ENCODE measurements at regions not wholly inside any gene's neighbourhood (a gene's known extent, or its start where the extent isn't known, plus 50 kb on each side); places are given as distances from the start of the nearest gene placed in this dataset.

GRCh38 chr5:107293541-107294210 is 377.1 kb downstream of the EFNA5 start:
- no peak for ATAC-seq
- WGBS, 2 donors, result 41 to 51% methylated on average over 8 of the region's 8 CpGs
- no peaks in the 10 kb centered on the region for H3K27me3 ChIP-seq
- peaks cover 0 to 15% (median 8%) of the 10 kb centered on the region in 9 donors for H3K4me1 ChIP-seq
- H3K9me3 ChIP-seq, result no peaks in the 10 kb centered on the region
- no peak for TF ChIP-seq CTCF (IDR thresholded peaks at IDR 0.05)
- no peaks in the 10 kb centered on the region for H3K36me3 ChIP-seq
- H3K4me3 ChIP-seq, result no peak overlapping the region
- no peak for DNase-seq
- no peak overlapping the region for H3K27ac ChIP-seq
- intact Hi-C loops (cut with DNase I), result no loop called here

- no peak for ATAC-seq
- H3K27me3 ChIP-seq, result no peaks in the 10 kb centered on the region
- peaks cover 0 to 15% (median 8%) of the 10 kb centered on the region in 9 donors for H3K4me1 ChIP-seq
- H3K9me3 ChIP-seq, result no peaks in the 10 kb centered on the region
- no peaks in the 10 kb centered on the region for H3K36me3 ChIP-seq
- no peak for DNase-seq
- no peak overlapping the region for H3K4me3 ChIP-seq
- no peak for TF ChIP-seq CTCF (IDR thresholded peaks at IDR 0.05)
- 85 to 90% methylated on average over 4 of the region's 4 CpGs for WGBS, 2 donors
- intact Hi-C loops (cut with DNase I), result no loop called here
- no peak overlapping the region for H3K27ac ChIP-seq
Measured at GRCh38 chr5:107291866-107292265, 378.9 kb downstream of the EFNA5 start.

GRCh38 chr5:107290780-107291398 is 379.8 kb downstream of the EFNA5 start:
- no peaks in the 10 kb centered on the region for H3K27me3 ChIP-seq
- intact Hi-C loops (cut with DNase I), result no loop called here
- no peaks in the 10 kb centered on the region for H3K36me3 ChIP-seq
- H3K27ac ChIP-seq, result no peak overlapping the region
- 74 to 85% methylated on average over 6 of the region's 6 CpGs for WGBS, 2 donors
- no peak for TF ChIP-seq CTCF (IDR thresholded peaks at IDR 0.05)
- H3K4me3 ChIP-seq, result no peak overlapping the region
- no peak for DNase-seq
- no peaks in the 10 kb centered on the region for H3K9me3 ChIP-seq
- peaks cover 0 to 15% (median 8%) of the 10 kb centered on the region in 9 donors for H3K4me1 ChIP-seq
- no peak for ATAC-seq

GRCh38 chr5:107289030-107289714 is 381.6 kb downstream of the EFNA5 start:
- Histone ChIP-seq H3K4me3 (no peak overlapping the region), H3K27me3 (no peaks in the 10 kb centered on the region), H3K4me1 (peaks cover 0 to 9% (median 5%) of the 10 kb centered on the region in 9 donors), H3K36me3 (no peaks in the 10 kb centered on the region), H3K27ac (no peak overlapping the region), H3K9me3 (no peaks in the 10 kb centered on the region)
- intact Hi-C loops (cut with DNase I), result no loop called here
- no peak for TF ChIP-seq CTCF (IDR thresholded peaks at IDR 0.05)
- ATAC-seq (no peak), DNase-seq (no peak)
- 77 to 79% methylated on average over 4 of the region's 4 CpGs for WGBS, 2 donors
